GM21786 (cell line): ENCODE measurements at regions not wholly inside any gene's neighbourhood (a gene's known extent, or its start where the extent isn't known, plus 50 kb on each side); places are given as distances from the start of the nearest gene placed in this dataset.
"Not testable (repeated sequence)": the region's sequence is repeated elsewhere in the genome, so short reads cannot be mapped to it uniquely, and the experiment has no call there.

Source experiments
- ATAC-seq: cut with Tn5 transposase; IDR thresholded peaks from one replicate; pipeline ENCODE4 v1.9.1; 2021; ENCODE audit not compliant: unreplicated experiment

DNA sequence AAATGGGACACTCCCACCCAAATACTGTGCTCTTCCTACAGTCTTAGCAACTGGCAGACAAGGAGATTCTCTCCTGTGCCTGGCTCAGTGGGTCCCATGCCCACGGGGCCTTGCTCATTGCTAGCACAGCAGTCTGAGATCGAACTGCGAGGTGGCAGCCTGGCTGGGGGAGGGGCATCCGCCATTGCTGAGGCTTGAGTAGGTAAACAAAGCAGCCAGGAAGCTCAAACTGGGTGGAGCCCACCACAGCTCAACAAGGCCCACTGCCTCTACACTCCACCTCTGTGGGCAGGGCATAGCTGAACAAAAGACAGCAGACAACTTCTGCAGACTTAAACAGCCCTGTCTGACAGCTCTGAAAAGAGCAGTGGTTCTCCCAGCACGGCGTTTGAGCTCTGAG is 174.8 kb downstream of the COL12A1 start:
- ATAC-seq = not testable (repeated sequence)

DNA sequence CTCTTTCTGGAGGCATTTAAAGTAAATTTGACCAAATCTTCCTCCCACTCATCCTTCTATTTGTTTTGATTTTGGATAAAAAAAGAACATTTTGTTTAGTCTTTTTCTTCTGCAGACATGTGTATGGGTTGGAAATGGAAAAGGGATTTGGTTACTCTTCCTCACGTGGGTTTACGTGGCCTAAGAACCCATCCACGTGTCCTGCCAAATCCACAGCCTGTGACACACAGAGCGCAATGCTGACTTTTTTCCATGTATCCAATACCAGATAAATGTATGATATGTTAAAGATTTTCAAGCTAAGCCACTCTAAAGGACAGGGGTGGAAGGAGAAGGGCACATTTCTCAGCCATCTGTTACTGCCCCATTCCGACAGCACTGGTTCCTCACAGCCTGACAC is 176.5 kb downstream of the COL12A1 start:
- ATAC-seq = no peak

DNA sequence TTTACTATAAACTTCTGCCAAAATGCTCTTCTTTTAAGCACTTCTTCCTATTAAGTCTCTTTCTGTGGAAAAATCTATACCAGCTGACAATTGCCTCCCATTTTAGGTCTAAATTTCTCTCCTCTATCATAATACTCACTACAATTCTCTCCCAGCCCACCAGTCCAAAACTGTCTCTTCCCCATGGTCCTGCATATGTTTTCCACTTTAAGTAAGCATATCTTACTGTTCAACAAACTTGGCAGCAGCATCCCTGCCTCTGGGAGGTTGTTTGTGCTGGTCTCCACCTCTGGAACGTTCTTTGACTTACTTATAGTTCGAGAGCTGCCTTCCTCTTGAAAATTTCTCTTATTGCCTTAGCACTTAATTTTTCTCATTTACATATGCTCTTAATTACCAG is 180.5 kb downstream of the COL12A1 start:
- ATAC-seq = no peak

DNA sequence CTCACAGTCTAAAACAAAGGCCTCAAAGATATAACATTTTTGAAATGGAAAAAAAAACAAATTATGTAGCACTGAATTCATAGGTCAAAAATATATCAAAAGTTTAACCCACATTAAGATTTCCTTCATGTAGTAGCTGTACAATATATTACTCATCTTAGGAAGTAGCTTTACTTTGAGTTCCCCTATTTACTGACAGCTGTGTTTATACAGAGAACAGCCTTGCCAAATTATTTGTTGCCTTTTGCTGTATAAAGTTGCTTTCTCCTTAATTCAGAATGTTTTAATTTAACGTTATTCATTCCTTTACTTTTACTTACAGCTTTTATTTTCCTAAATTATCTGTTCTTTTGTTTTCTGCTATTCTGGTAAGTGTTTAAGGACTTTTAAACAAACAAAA is 181.0 kb downstream of the COL12A1 start:
- no peak for ATAC-seq

DNA sequence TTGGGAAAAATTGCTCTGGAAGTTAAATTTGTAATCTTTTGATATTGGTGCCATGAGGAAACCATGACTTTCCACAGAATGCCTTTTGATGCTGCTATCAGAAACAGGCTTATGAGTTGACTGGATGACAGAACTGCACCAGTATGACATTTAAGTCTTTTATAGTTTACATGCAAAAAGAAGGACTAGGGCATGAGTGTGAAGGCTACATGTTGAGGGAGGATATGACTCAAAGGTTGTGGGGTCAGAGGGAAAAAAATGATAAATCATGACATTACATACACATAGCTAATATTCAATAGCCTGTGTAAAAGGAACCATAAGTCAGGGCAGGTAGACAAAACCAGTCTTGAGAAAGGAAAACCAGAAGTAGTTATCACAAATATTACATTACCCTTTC is 182.2 kb downstream of the COL12A1 start:
- ATAC-seq = no peak

DNA sequence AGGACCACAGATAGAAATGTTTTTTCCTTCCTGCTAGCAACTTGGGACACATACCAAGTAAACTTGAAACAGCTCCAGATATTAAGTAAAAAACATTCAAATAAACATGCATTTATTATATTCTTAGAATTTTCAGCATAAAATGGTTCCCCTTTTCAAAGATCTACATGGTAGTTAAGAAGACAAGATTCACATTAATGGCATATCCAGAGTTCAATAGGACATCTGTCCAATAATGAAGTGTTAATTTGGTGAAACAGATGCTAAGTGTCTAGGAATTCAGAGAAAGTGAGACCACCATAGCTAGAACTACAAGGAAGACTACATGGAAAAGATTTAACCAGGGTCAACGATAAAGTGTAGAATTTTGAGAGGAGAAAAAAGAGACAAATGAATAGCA is 184.9 kb downstream of the COL12A1 start:
- ATAC-seq = no peak

DNA sequence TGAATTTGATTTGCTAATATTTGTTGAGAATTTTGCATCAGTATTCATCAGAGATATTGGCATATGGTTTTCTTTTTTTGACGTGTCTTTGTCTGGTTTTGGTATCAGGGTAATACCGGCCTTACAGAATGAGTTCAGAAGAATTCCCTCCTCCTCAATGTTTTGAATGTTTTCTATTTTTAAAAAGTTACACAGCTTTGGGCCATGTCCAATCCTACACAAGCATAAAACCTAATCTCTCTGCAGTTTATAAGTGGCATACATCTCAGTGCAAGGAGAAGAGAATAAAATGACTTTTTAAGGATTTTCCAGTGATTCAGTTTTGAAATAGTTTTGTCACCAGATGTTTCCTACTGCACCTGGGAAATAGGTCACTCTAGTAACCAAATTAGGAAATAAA is 185.5 kb downstream of the COL12A1 start:
- no peak for ATAC-seq

DNA sequence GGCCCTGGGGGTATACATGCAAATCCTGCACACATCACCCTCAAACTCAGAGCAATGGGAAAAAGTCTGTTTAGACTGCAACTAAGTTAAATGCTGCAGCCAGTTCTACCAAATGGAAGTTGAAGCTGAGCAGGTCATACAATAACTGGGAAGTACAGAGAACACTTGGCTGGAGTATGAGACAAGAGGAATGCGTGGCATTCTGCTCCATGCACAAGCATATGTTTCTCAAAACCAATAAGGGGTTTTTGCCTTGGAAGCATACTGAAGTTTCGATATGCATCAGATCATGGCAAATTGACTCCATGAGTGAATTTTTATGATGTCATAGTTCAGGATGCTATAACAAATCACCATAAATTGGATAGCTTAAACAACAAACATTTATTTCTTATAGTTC is 193.8 kb downstream of the COL12A1 start:
- ATAC-seq = no peak

DNA sequence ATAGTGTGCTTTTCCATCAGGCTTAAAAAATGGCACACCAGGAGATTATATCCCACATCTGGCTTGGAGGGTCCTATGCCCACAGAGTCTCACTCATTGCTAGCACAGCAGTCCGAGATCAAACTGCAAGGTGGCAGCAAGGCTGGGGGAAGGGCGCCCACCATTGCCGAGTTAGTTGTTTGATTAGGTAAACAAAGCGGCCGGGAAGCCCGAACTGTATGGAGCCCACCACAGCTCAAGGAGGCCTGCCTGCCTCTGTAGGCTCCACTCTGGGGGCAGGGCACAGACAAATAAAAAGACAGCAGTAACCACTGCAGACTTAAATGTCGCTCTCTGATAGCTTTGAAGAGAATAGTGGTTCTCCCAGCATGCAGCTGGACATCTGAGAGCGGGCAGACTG is 201.9 kb downstream of the COL12A1 start:
- ATAC-seq = not testable (repeated sequence)

DNA sequence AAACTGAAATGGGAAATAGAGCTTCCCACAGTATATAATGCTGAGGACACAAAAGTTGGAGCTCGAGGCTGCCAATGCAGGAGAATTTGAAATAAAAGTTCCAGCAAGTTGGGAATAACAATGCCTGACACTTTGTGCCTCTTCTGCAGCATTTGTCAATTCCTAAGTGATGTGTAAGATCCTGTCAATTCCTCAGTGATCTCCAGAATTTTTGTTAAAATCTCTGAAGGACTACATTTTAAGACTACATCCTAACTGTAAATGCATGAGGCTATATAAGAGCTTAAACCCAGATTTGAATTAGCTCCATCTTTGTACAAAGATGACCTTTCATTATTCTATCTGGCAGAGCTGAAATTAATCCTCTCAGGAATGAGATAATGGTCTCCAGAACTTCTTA is 208.2 kb downstream of the COL12A1 start:
- ATAC-seq = no peak

DNA sequence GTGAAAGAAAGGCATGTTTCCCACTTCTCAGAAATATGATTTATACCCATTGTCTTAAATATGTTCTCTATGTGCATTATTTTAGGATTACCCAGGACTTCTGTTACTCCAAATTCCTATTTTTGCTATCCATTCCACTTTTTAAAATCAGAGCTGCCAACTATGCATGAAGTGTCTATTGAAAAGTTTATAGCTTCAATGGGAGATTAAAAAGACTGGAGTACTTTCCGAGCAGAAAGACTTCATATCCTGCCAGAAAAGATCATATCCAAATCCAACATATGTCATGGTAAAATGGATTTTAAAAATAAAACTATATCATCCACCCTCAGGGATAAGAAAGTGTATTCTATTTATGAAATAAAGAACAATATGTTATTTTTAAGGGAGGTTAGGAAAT is 212.7 kb downstream of the COL12A1 start:
- no peak for ATAC-seq

DNA sequence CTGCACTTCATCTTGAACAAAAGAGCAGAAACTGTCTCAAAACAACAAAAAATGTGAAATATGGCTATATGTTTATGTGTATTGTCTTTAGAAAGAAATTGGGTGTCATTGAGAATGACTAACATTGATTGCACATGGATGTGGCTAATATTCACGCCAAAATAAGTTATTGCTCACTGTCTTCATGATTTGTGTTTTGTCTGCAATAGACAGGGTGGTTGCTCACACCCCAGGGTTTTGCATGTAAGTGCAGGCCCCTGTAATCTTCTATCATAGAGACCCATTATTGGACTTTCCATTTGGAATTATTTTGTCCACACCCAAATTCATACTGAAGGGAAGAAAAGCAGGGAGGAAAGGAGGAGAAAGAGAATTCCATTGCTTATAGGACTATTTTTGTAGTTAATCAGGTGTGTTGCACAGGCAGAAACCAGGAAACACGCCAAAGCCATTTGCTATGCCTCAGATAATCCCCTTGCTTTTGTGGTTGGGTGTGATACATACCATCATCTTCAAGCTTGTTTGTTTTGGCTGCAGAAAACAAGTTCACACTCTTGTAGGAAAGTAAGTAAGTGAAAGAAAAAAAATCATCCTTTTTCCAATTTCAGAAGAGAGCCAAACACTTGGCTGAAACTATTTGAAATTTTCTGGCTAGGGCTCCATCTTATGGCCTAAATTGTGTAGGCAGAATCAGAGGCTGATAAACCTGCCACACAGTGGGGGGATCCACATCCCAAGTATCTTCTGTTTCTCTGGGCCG is 214.1 kb downstream of the COL12A1 start:
- no peak for ATAC-seq

DNA sequence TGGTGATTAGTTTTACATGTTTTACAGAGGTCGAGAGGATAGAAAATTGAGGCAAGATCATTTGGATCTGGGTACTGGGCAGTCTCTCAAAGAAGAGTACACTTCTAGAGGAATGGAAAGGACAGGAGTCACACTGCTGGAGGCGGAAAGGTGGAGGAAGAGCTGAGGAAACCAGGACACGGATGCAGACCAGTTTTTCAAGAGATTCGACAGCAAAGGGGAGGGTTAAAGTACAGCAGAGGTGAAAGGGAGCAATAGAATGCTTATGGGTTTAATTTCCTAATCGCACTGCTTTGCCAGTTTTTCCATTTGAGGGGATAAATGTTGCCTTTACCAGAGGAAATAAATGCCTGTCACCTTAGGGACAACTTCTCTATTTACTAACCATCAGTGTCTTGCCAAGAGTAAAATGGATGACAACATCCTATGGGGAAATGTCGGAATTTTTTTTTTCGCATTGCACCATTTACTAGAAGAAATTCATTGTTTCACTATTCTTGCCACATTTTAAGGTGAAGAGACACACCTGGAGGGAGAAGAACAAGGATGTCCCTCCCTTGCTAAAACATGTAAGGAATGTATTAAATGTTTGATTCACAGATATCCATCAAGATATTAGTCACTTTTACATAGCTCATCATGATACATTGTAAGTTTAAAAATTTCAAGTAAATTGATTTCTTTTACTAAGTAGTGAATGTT is 226.6 kb downstream of the COL12A1 start:
- ATAC-seq = no peak

DNA sequence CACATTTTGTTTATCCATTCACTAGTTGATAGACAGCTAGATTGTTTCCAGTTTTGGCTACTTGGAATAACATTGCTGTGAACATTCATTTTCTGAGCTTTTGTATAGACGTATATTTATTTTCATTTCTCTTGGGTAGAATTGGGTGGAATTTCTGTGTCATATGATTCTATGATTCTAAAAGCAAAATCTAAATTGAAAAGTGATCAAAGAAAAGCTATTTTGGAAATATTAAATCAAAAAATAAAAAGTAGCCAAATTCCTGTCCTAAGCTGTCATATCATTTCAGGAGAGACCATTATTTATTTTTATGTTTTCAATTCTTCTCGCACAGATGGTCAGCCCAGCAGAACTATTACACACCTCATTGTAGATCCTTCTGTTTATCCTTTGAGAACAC is 229.2 kb downstream of the COL12A1 start:
- ATAC-seq = no peak

DNA sequence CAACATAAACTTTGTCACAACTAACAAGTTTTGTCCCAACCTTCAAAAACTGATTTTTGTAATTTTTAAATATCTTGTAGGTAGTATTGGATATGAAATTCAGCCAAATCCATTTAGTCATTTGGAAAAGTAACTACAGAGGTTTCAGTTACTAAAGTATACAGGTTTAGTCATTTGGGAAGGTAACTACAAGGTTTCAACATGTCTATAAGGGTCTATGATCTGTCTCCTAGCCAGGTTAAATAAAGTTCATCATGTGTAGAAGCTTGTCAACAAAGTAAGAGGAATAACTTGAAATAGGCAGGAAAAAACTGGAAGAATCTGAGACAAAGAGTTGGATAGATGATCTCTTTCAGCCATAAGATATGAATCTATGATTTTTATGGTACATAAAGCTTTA is 229.8 kb downstream of the COL12A1 start:
- ATAC-seq = no peak

DNA sequence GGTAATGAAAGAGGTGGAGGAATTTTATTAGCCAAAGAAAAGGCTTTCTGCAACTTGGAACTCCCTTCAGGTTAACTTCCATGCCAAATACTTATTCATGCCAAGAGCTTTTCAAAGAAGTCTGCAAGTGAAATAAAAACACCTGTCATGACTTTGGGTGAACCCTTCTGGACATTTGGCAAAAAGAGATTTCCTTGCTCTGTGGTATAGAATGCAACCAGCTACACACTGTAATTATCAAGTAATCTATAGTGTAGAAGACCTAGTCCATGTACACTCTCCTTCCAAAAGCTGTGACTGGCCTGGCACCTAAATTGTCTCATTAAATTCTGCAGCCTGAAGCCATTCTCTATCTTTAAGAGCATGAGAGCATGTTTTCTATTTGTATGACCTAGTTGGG is 232.3 kb downstream of the COL12A1 start:
- ATAC-seq = no peak

DNA sequence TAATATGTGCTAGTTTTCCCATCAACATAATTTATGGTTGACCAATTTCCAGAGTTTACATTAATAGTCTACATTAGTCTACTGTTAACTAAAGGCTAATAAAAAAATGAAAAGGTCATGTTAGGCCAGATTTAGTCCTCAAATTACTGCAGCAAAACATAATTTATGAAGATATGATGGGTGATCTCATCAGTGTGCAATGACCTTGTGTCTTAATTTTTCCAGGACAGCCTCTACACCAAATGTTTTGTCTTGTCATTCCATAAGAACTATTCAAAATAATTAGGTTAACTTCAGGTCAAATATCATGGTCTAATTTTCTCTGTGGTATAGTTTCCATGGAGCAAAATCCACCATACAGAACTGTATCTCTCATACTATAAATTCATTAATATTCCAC is 234.2 kb downstream of the COL12A1 start:
- ATAC-seq = no peak

DNA sequence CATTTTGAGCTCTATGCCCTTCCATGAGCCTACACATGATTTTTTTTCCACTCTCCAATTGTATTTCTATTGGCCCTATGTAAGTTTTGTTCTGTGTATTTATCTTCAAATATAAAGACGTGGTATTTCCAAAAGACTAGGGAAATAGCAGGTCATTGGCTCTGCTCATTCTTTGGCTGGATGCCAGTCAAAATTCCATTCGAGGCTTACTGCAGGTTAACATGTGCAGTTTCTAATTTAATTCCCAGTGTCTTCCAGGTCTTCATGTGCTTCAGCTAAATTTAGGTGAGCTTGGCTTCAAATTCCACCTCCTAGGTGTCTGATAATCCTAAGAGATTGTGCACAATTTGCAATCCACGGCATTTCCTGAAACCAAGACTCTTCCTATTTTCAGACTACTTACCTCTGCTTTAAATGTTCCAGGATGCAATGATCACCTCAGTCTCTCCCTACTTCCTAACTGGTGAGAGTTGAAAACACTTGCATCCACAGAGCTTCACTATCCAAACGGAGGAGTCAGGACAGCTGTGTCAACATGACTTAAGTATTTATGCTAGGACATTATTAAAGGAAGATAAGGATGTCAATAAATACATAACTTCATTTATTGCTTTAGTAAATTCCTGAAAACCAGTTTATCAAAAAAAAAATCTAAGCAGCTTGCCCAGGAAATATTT is 236.1 kb downstream of the COL12A1 start:
- ATAC-seq = no peak

DNA sequence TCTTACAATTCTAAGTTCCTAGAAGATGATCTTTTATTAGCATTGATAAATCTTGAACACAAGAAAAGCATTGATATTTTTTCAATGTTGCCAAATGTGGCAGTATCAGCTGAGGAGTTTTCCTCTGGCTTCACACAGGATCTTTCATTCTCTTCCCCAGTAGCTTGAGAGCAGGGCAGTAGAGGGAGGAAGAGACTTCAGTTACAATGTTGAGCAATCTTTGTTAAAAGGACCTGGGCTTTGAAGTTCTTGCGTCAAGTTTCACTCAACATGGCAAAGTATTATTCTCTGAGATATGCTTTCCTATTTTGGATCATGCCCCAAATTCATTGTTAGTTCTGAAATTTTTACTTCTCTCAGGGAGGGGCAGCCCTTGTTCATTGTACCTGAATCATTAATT is 238.0 kb downstream of the COL12A1 start:
- ATAC-seq = no peak

DNA sequence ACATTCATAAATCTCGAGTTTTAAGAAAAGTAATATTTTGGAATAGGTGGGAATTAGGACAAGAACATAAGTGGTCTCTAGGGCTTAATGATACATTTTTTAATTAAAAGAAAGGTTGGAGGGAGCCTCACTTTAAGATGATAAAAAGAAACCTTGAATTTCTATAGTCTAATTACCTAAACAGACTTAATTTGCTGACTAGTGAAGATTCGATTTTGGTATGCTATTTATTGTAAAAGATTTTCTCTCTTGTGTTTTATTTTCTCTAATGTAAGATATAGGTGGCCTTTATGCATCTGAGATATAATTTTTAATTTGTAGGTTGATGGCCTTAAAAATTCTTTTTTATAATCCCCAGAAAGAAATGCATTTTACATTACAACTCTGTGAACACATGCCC is 239.1 kb downstream of the COL12A1 start:
- no peak for ATAC-seq

DNA sequence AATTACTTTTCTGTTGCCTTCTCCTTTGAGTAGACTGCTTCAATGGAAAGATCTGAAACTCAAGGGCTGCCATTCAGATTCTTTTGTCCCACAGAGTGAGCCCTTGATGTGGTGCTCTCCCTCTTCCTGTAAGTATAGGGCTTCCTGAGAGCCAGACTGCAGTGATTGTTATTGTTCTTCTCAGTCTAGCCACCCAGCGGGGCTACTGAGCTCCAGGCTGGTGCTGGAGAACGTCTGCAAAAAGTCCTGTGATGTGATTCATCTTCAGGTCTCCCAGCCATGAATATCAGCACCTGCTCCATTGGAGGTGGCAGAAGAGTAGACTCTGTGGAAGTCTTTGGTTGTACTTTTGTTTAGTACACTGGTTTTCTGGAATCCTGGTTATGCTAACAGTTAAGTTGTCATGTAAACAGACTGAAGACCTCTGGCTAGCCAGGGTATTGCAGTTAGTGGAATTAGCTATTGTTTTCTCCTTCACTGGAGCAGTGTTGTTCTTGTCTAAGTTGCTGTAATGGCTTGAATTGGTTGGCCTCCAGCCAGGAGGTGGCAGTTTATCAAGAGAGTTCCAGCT is 240.9 kb downstream of the COL12A1 start:
- no peak for ATAC-seq
